SK-N-SH (cell line): ENCODE measurements at regions not wholly inside any gene's neighbourhood (a gene's known extent, or its start where the extent isn't known, plus 50 kb on each side); places are given as distances from the start of the nearest gene placed in this dataset.

Source experiments
- CTCF ChIP-seq: fragments of 200-600 bp; sonication (generic); IDR thresholded peaks from 2 replicates; pipeline ENCODE4 v1.6.1; 2017; ENCODE audit warnings: antibody characterized with exemption, mild to moderate bottlenecking, moderate library complexity
- FOXM1 ChIP-seq: IDR thresholded peaks from 2 replicates; pipeline ENCODE4 v1.4.0; 2012; ENCODE audit warnings: low read depth, mild to moderate bottlenecking
- MAX ChIP-seq: IDR thresholded peaks from 2 replicates; pipeline ENCODE4 v1.4.0; 2012; ENCODE audit warnings: low read depth
- MXI1 ChIP-seq: IDR thresholded peaks from 2 replicates; pipeline ENCODE4 v1.6.1; 2012; ENCODE audit warnings: mild to moderate bottlenecking, low read depth, low read length, improper control_type of control experiment
- NFIC ChIP-seq: IDR thresholded peaks from 2 replicates; pipeline ENCODE4 v1.4.0; 2012; ENCODE audit warnings: borderline replicate concordance
- POLR2AphosphoS5 ChIP-seq: IDR thresholded peaks from 2 replicates; pipeline ENCODE4 v1.6.1; 2012; ENCODE audit warnings: low read depth, low read length
- YY1 ChIP-seq: IDR thresholded peaks from 2 replicates; pipeline ENCODE4 v1.4.0; 2012; ENCODE audit warnings: low read depth, mild to moderate bottlenecking

GRCh38 chr5:164600929-164601535 is 1095.6 kb downstream of the MAT2B start:
- TF ChIP-seq YY1 (no peak), CTCF (no peak), MAX (no peak), NFIC (no peak), MXI1 (no peak), POLR2AphosphoS5 (no peak), FOXM1 (no peak)
